Prostate gland (tissue), 2 donors: ENCODE measurements at regions not wholly inside any gene's neighbourhood (a gene's known extent, or its start where the extent isn't known, plus 50 kb on each side); places are given as distances from the start of the nearest gene placed in this dataset.

ENCODE experiments used
- DNase-seq: peaks from one replicate; pipeline ENCODE4 v3.0.0-alpha.2; 2019; ENCODE audit warnings: low spot score
- H3K27ac ChIP-seq, 2 donors: fragments of 200-600 bp; sonication (generic); 2 replicates each; pipeline ENCODE4 v1.5.1; 2017 to 2019
- H3K27me3 ChIP-seq: fragments of 200-600 bp; sonication (generic); replicated peaks from 2 replicates; pipeline ENCODE4 v1.5.1; 2019; ENCODE audit not compliant: insufficient read depth
- H3K36me3 ChIP-seq, 2 donors: fragments of 200-600 bp; sonication (generic); 1 replicate in 1 of 2; 2 replicates in 1 of 2; pipeline versions ENCODE4 v1.5.1 to v1.8.1; 2017 to 2019
- H3K4me1 ChIP-seq: fragments of 200-600 bp; sonication (generic); replicated peaks from 2 replicates; pipeline ENCODE4 v1.5.1; 2019
- H3K4me3 ChIP-seq, 2 donors: fragments of 200-600 bp; sonication (generic); 2 replicates each; pipeline ENCODE4 v1.5.1; 2017 to 2019
- H3K9me3 ChIP-seq: fragments of 200-600 bp; sonication (generic); 2 replicates; pipeline ENCODE4 v1.5.1; 2017
- POLR2A ChIP-seq: fragments of 450-650 bp; IDR thresholded peaks from one replicate; pipeline ENCODE4 v1.6.1; 2016; ENCODE audit warnings: antibody characterized with exemption, mild to moderate bottlenecking
- POLR2AphosphoS5 ChIP-seq: sonication (generic); formaldehyde crosslinking; IDR thresholded peaks from one replicate; pipeline ENCODE4 v1.6.1; 2017; ENCODE audit warnings: antibody characterized with exemption
- WGBS: methylation state at CpG from one replicate; pipeline ENCODE4 v1.1.5; 2018; 5-methylcytosine and 5-hydroxymethylcytosine counted together
- intact Hi-C: fragments of 100-400 bp; cut with DNase I; formaldehyde crosslinking; loops from one replicate; pipeline ENCODE4 v1.14.2; 2022
- TF ChIP-seq, protein P1 (sequence below), 4 experiments: fragments of 200-600 bp in 2 of 4; fragments of 450-650 bp in 2 of 4; sonication (generic) in 2 of 4; IDR thresholded peaks; 1 replicate in 3 of 4; 2 replicates in 1 of 4; pipeline ENCODE4 v1.5.1; 2016 to 2019; ENCODE audit warnings: antibody characterized with exemption in 4 of 4, mild to moderate bottlenecking in 2 of 4, moderate library complexity in 2 of 4

DNA sequence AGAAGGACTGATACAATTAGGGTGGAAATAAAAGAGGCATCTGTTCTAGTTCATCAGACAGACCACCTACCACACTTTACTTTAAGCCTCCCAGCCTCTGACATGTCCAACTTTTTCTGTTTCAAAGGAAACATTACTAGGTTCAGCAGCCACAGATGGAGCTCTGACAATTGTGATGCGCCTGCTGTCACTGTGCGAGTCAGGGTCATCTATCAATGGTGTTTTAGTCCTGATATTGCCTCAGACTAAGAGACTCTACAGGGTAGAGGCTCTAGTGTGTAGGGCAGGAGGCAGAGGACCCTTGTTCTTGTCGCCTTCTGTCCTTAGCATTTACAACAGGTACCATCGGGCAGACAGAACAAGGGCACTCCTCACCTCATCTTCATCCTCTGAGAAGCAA is 685.0 kb upstream of the SGCG start:
- WGBS: 92% methylated on average over 4 of the region's 4 CpGs
- no peak for TF ChIP-seq POLR2AphosphoS5
- intact Hi-C loops: no loop called here
- Histone ChIP-seq H3K4me3 (no peak overlapping the region), H3K27me3 (no peaks in the 10 kb centered on the region), H3K4me1 (no peaks in the 10 kb centered on the region), H3K9me3 (no peaks in the 10 kb centered on the region), H3K36me3 (no peaks in the 10 kb centered on the region), H3K27ac (no peak overlapping the region)
- no peak for DNase-seq

- no peak for DNase-seq
- Histone ChIP-seq H3K9me3 (no peaks in the 10 kb centered on the region), H3K4me1 (no peaks in the 10 kb centered on the region), H3K27ac (no peak overlapping the region), H3K4me3 (no peak overlapping the region), H3K36me3 (no peaks in the 10 kb centered on the region), H3K27me3 (no peaks in the 10 kb centered on the region)
- intact Hi-C loops: no loop called here
- TF ChIP-seq, protein P1, sequence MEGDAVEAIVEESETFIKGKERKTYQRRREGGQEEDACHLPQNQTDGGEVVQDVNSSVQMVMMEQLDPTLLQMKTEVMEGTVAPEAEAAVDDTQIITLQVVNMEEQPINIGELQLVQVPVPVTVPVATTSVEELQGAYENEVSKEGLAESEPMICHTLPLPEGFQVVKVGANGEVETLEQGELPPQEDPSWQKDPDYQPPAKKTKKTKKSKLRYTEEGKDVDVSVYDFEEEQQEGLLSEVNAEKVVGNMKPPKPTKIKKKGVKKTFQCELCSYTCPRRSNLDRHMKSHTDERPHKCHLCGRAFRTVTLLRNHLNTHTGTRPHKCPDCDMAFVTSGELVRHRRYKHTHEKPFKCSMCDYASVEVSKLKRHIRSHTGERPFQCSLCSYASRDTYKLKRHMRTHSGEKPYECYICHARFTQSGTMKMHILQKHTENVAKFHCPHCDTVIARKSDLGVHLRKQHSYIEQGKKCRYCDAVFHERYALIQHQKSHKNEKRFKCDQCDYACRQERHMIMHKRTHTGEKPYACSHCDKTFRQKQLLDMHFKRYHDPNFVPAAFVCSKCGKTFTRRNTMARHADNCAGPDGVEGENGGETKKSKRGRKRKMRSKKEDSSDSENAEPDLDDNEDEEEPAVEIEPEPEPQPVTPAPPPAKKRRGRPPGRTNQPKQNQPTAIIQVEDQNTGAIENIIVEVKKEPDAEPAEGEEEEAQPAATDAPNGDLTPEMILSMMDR (IDR thresholded peaks at IDR 0.05): no peak
- TF ChIP-seq POLR2AphosphoS5 (no peak), POLR2A (no peak)
- WGBS: 89% methylated on average over 17 of the region's 17 CpGs
These were observed 683.8 kb upstream of the SGCG start for GRCh38 chr13:22496803-22497508.

DNA sequence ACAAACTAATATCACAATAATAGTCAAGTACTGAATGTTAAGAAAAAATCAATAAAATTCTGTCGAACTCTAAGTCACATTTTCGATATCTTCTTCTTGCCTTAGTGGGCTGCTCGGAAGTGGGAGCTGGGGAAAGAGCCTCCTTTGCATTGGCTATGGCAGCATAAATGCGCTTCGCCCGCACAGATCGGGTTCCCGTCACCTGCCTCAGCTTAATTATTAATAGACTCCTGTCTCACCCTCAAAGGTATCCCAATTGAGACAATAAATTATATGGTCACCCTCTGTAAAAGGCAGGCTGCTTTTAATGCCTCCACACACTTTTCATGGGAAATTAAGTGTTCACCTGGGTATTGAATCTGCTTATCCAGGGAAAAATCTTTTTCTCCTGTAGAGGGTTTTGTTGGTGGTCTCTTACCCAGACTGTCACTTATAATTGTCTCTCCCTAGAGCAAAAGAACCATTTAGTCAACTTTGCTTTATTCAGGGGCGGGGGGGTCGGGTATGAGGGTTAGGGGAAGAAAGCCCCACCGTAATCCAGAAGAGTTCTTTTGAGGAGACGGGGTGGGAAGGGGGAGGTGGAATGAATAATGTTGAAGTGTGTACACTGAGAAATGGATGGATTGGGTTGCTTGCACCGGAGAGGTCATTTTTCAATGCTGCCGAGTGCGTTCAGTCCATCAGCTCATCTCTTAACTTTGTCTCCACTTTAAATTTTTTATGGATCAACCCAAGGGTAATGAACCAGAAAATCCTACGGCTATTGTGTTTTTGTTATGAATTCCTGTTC is 682.6 kb upstream of the SGCG start:
- no peak for DNase-seq
- Histone ChIP-seq H3K27me3 (no peaks in the 10 kb centered on the region), H3K36me3 (no peaks in the 10 kb centered on the region), H3K4me1 (no peaks in the 10 kb centered on the region), H3K27ac (no peak overlapping the region), H3K4me3 (no peak overlapping the region), H3K9me3 (no peaks in the 10 kb centered on the region)
- intact Hi-C loops: no loop called here
- WGBS: 54% methylated on average over 16 of the region's 16 CpGs
- TF ChIP-seq POLR2A: no peak
- TF ChIP-seq POLR2AphosphoS5: no peak
- TF ChIP-seq, protein P1 (IDR thresholded peaks at IDR 0.05): no peak

DNA sequence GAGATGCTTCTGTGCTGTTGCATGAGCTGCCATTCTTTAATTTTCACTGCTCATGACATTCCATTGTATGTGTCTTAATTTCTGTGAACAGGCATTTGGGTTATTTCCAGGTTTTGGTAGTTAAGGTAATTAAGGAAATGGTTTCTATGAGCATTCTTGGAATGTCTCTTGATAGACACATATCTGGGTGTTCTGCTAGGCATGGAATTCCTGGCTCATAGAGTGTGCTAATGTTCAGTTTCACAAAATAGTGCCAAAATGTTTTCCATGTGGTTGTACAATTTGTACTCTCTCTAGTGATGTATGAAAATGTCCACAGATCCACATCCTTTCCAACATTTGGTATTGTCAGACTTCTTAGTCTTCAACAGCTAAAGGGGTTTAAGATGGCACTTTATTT is 680.9 kb upstream of the SGCG start:
- Histone ChIP-seq H3K9me3 (no peaks in the 10 kb centered on the region), H3K4me1 (no peaks in the 10 kb centered on the region), H3K27me3 (no peaks in the 10 kb centered on the region), H3K27ac (no peak overlapping the region), H3K36me3 (no peaks in the 10 kb centered on the region), H3K4me3 (no peak overlapping the region)
- intact Hi-C loops: no loop called here
- no peak for TF ChIP-seq POLR2AphosphoS5
- TF ChIP-seq, protein P1 (IDR thresholded peaks at IDR 0.05): no peak
- no peak for TF ChIP-seq POLR2A
- no peak for DNase-seq

DNA sequence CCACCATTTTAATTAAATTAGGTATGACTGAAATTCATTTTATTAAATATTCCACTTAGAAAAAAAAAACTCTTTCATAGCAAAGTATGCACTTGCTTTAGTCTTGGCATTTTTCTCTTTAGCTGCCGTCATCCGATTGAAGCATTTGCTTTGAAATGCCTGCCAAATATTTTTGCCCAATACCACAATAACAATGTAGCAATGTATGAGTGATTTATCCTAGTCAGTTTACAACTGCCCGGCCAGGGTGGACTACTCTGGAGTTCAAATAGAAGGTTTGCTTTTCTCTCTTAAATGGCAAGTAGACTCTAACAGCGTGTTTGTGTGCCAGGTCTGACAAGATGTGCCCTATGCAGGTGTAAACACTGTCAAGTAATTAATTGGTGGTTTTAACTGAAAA is 675.3 kb upstream of the SGCG start:
- no peak for DNase-seq
- Histone ChIP-seq H3K27me3 (no peaks in the 10 kb centered on the region), H3K36me3 (no peaks in the 10 kb centered on the region), H3K4me1 (no peaks in the 10 kb centered on the region), H3K27ac (no peak overlapping the region), H3K4me3 (no peak overlapping the region), H3K9me3 (no peaks in the 10 kb centered on the region)
- 27% methylated on average over 4 of the region's 4 CpGs for WGBS
- TF ChIP-seq, protein P1 (IDR thresholded peaks at IDR 0.05): no peak
- TF ChIP-seq POLR2AphosphoS5 (no peak), POLR2A (no peak)
- intact Hi-C loops: no loop called here
